GM12892 (cell line): ENCODE measurements at regions not wholly inside any gene's neighbourhood (a gene's known extent, or its start where the extent isn't known, plus 50 kb on each side); places are given as distances from the start of the nearest gene placed in this dataset.
"Not testable (repeated sequence)": the region's sequence is repeated elsewhere in the genome, so short reads cannot be mapped to it uniquely, and the experiment has no call there.

Source experiments
- DNase-seq: peaks from one replicate; pipeline ENCODE4 v3.0.0; 2011; ENCODE audit not compliant: insufficient read length
- FAIRE-seq: peaks from 2 replicates; lab custom pipeline; 2011; peaks lifted over from hg19 to GRCh38; lab: Jason Lieb, UNC
- POLR2A ChIP-seq: IDR thresholded peaks from 2 replicates; pipeline ENCODE4 v1.6.1; 2011; ENCODE audit warnings: low read depth, low read length, control low read depth
- POLR2AphosphoS5 ChIP-seq: IDR thresholded peaks from 2 replicates; pipeline ENCODE4 v1.6.1; 2011; ENCODE audit warnings: low read depth, low read length, control low read depth
- TAF1 ChIP-seq: IDR thresholded peaks from 2 replicates; pipeline ENCODE4 v1.6.1; 2011; ENCODE audit warnings: low read depth, mild to moderate bottlenecking, control low read depth, low read length, borderline replicate concordance

DNA sequence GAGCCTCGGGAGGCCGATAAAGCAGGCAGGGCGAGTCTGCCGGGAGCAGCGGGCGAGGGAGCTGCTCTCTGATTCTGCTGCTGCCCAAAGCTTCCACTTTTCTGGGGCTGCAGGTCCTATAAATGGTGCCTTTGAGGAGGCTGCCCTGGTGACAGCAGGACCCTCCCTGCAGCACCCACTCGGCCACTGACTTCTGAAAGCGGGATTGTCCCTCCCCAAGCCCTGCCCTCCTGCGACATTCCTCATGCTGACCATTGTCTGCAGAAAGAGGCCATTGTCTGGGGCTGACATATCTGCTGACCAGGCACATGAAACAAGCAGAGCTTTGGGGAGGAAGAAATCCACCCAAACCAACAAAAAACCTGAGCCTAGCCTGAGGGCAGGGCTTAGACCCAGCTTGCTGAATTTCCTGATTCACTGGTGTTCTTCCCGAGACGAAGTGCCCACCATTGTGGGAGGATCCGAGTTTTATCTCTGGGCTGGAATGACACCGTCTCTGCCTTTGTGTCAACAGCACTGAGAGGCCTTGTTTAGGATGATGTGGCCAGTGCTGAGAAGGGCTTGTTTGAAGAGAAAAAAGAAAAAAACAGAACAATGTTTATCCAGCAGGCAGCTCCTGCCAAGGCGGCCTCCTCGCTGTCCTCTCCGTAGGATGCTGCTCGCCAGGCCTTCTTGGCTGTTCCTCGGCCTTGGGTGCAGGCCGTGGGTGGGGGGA is 129.7 kb downstream of the MYCN start:
- TF ChIP-seq POLR2A (no peak), TAF1 (no peak), POLR2AphosphoS5 (no peak)
- no peak for DNase-seq
- FAIRE-seq = no peak

GRCh38 chr2:16069663-16069932 is 129.2 kb downstream of the MYCN start:
- DNase-seq (no peak), FAIRE-seq (no peak)
- no peak for TF ChIP-seq POLR2A
- TF ChIP-seq POLR2AphosphoS5 = no peak
- no peak for TF ChIP-seq TAF1

DNA sequence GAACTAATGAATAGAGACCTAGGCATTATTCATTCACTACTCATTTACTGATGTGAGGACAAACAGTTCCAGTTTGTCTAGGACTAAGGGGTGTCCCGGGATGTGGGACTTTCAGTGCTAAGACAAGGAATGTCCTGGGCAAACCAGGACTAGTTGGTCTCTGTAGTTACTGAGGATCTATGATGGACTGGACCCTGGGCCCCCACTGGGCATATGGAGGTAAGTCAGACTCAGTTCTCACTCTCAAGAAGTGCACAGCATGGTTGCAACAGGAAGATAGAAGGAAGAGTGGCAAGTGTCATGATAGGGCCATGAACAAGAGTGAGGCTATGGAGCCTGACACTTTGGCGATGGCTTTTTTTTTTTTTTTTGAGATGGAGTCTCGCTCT is 128.2 kb downstream of the MYCN start:
- TF ChIP-seq TAF1 = no peak
- TF ChIP-seq POLR2A = no peak
- TF ChIP-seq POLR2AphosphoS5 = no peak
- FAIRE-seq (no peak), DNase-seq (no peak)

DNA sequence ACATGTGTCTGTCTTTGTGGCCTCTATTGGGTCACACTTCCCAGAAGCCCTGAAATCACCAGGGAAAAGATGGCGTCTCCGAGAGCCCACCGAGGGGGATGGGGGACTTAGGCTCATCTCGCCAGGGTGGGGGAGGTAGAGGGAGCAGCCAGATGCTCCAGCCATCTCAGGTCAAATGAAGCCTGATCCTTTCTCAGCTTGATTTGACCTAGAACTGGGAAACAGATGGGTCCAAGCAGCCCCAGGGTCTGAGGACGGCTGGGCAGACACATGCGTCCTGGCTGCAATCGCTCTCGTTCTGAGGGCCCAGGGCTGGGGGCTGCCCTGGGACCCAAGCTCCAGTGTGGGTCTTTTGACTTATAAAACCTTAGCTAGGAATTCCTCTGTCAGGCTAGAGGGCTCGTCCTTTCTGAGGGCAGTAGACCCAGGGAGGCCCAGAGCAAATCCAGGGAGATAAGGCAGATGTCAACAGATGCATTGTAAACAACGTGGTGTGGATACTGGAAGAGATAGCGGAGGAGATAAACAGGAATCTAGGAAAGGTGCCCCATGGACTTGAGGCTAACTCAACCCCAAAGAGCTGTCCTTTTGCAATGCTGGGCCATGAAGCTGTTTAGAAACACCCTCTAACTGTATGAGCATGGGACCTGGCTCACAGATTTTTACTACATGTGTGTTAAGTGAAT is 127.7 kb downstream of the MYCN start:
- TF ChIP-seq TAF1 (no peak), POLR2AphosphoS5 (no peak), POLR2A (no peak)
- FAIRE-seq (no peak), DNase-seq (no peak)

GRCh38 chr2:16067444-16067843 is 127.1 kb downstream of the MYCN start:
- no peak for TF ChIP-seq POLR2A
- no peak for TF ChIP-seq TAF1
- no peak for TF ChIP-seq POLR2AphosphoS5
- DNase-seq (no peak), FAIRE-seq (no peak)

DNA sequence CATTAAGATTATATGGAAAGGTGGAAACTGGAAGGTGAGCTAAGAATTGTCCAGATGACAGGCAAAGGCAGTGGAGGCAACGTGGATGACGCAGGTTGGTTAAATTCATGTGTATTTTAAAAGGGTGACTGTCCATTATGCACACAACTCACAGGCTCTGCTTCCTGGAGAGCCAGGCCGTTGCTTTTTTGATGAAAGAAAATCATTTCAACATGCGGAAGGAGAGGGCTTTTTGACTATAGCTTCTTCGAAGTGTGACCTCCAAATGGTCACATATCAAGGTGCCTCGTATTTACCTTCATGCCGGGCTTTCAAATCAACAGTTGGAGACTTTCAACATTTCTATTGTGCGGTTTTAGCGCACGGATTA is 126.7 kb downstream of the MYCN start:
- TF ChIP-seq POLR2AphosphoS5 (no peak), POLR2A (no peak), TAF1 (no peak)
- FAIRE-seq = no peak
- no peak for DNase-seq

DNA sequence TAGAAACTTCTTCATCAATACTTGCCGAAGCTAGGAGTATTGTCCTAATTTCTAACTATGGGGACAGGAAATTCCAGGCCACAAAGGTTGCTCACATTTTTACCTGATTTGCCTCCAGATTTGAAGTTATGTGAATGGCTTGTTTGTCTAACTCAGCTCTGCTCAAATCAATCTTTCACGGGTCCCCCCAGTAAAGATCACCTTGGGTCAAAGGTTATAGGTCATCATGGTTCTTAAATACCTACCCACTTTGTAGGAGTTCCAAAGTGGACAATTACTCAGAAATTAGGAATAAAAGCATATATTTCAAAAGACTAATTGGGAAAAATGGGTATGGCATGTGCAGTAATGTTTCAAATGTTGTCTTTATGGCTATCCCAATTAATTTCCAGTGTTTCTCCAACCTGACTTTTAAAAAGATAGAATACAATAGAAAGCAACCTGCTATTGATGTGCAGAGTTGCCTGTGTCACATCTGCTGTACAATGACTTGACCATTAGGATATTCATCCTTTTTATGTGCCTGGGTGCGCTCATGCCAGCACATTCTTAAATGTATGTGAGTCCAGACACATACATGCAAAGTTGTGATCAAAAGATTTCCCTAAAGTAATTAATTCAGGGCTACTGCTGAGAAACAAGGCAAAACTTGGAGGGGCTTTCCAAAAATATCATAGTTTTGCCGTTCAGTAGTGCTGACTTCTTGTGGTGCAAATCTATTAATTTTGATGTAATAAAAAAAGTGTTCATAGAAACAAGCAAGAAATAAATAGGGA is 126.1 kb downstream of the MYCN start:
- TF ChIP-seq TAF1 (no peak), POLR2AphosphoS5 (no peak), POLR2A (no peak)
- FAIRE-seq = no peak
- DNase-seq = no peak

- FAIRE-seq, DNase-seq: not testable (repeated sequence)
Measured at GRCh38 chr2:16065272-16066069, 125.1 kb downstream of the MYCN start.

DNA sequence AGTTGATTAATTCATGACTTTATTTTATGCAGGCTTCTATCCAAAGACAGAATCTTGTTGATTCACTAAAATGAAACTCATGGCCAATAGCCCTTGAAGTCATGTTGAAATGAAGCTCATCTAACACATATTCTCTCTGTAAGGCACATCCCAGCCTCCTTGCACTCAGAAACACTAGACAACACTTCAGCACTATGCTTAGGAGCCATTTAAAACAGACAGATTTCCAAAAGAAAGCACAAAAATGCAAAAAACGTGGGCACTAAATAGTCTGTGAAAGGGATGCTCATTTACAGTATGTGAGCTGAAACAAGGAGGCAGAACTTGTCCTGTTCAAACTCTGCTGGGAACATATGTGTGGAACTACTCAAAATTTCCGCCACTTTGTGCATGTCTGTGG is 124.4 kb downstream of the MYCN start:
- TF ChIP-seq POLR2AphosphoS5 (no peak), POLR2A (no peak), TAF1 (no peak)
- DNase-seq (no peak), FAIRE-seq (no peak)

- DNase-seq = no peak
- no peak for FAIRE-seq
- TF ChIP-seq POLR2AphosphoS5 (no peak), POLR2A (no peak), TAF1 (no peak)
Measured at GRCh38 chr2:16063955-16064633, 123.7 kb downstream of the MYCN start.
